PC-3 (cell line): ENCODE measurements at regions not wholly inside any gene's neighbourhood (a gene's known extent, or its start where the extent isn't known, plus 50 kb on each side); places are given as distances from the start of the nearest gene placed in this dataset.

ENCODE experiments used
- ATAC-seq: fragments of 200-7000 bp; cut with Tn5 transposase; 2 replicates; pipeline ENCODE4 v1.9.1; 2020; ENCODE audit warnings: mild to moderate bottlenecking, moderate library complexity
- BruUV-seq: library from RNA; stranded (reverse); fragments of 400-500 nt; replicated peaks from 2 replicates; lab custom pipeline; 2021; lab: Mats Ljungman, UMichigan
- CTCF ChIA-PET: fragments of 300-600 bp; sonication (Branson Sonifier 250); formaldehyde crosslinking; loops from one replicate; lab custom pipeline; 2022; ENCODE audit warnings: antibody characterized with exemption; lab: Charles Lee
- POLR2A ChIA-PET: fragments of 300-600 bp; sonication (Branson Sonifier 250); formaldehyde crosslinking; loops from one replicate; lab custom pipeline; 2022; ENCODE audit warnings: antibody characterized with exemption; ENCODE audit not compliant: unreplicated experiment; lab: Charles Lee
- DNase-seq: peaks from one replicate; pipeline ENCODE4 v3.0.0-alpha.2; 2015
- H2AFZ ChIP-seq: fragments of 300-600 bp; sonication (generic); 2 replicates; pipeline ENCODE4 v1.6.0; 2016; ENCODE audit warnings: antibody characterized with exemption, low read length
- H3F3A ChIP-seq: fragments of 300-600 bp; sonication (generic); one replicate; pipeline ENCODE4 v1.6.0; 2017; ENCODE audit warnings: antibody characterized with exemption, low read length, control low read depth, mild to moderate bottlenecking; ENCODE audit not compliant: unreplicated experiment
- H3K27ac ChIP-seq: fragments of 300-600 bp; sonication (generic); 2 replicates; pipeline ENCODE4 v1.5.1; 2016; ENCODE audit warnings: mild to moderate bottlenecking, low read length
- H3K27me3 ChIP-seq: fragments of 300-600 bp; sonication (generic); 2 replicates; pipeline ENCODE4 v1.6.1; 2016; ENCODE audit warnings: low read length, mixed read lengths
- H3K36me3 ChIP-seq: fragments of 300-600 bp; sonication (generic); 2 replicates; pipeline ENCODE4 v1.6.1; 2016; ENCODE audit warnings: low read depth, mixed run types, low read length, mixed read lengths
- H3K4me1 ChIP-seq: fragments of 300-600 bp; sonication (generic); 2 replicates; pipeline ENCODE4 v1.5.1; 2016; ENCODE audit warnings: low read length; ENCODE audit not compliant: insufficient read depth
- H3K4me2 ChIP-seq: fragments of 300-600 bp; sonication (generic); 2 replicates; pipeline ENCODE4 v1.6.0; 2016; ENCODE audit warnings: low read length
- H3K4me3 ChIP-seq: fragments of 300-600 bp; sonication (generic); 2 replicates; pipeline ENCODE4 v1.5.1; 2016; ENCODE audit warnings: mild to moderate bottlenecking, low read length, mixed read lengths
- H3K79me2 ChIP-seq: fragments of 300-600 bp; sonication (generic); 2 replicates; pipeline ENCODE4 v1.6.1; 2017; ENCODE audit warnings: low read length, mixed read lengths
- H3K9ac ChIP-seq: fragments of 300-600 bp; sonication (generic); 2 replicates; pipeline ENCODE4 v1.6.0; 2016; ENCODE audit warnings: mild to moderate bottlenecking, low read length
- H3K9me2 ChIP-seq: fragments of 300-600 bp; sonication (generic); replicated peaks from 2 replicates; pipeline ENCODE4 v1.6.1; 2016; ENCODE audit warnings: mixed run types, low read length, mixed read lengths
- H3K9me3 ChIP-seq: fragments of 300-600 bp; sonication (generic); 2 replicates; pipeline ENCODE4 v1.6.1; 2016; ENCODE audit warnings: low read length, mixed read lengths
- H4K20me1 ChIP-seq: fragments of 300-600 bp; sonication (generic); 2 replicates; pipeline ENCODE4 v1.6.1; 2016; ENCODE audit warnings: low read length, mixed read lengths
- CTCF ChIP-seq: fragments of 300-600 bp; sonication (generic); conservative IDR thresholded peaks from 2 replicates; pipeline ENCODE4 v1.5.1; 2017; ENCODE audit warnings: antibody characterized with exemption, low read depth, mild to moderate bottlenecking, low read length
- EZH2 ChIP-seq: fragments of 300-600 bp; sonication (generic); IDR thresholded peaks from one replicate; pipeline ENCODE4 v1.6.1; 2017; ENCODE audit warnings: antibody characterized with exemption, mild to moderate bottlenecking, low read length; ENCODE audit not compliant: unreplicated experiment
- EZH2phosphoT487 ChIP-seq: fragments of 300-600 bp; sonication (generic); IDR thresholded peaks from 2 replicates; pipeline ENCODE4 v1.6.1; 2018; ENCODE audit warnings: mild to moderate bottlenecking, antibody characterized with exemption, low read length, borderline replicate concordance
- intact Hi-C: fragments of 100-400 bp; cut with micrococcal nuclease; formaldehyde crosslinking; loops from 2 replicates; pipeline ENCODE4 v1.9.0; 2023

- H3K4me2 ChIP-seq, result peak overlapping the region; percentile 87
- ATAC-seq, result no peak
- CTCF ChIA-PET, result interaction anchor here (1.4 kb wide), 1 partner anchor 83 kb away, joined by 4 read pairs; no protein-coding TSS in a partner anchor
These were observed 84.7 kb upstream of the PELI1 start for GRCh38 chr2:64228918-64229317.

GRCh38 chr2:64230540-64230939 is 86.3 kb upstream of the PELI1 start:
- DNase-seq (no peak), ATAC-seq (no peak)
- no TSS peak for BruUV-seq
- POLR2A ChIA-PET, result no interaction called here
- Histone ChIP-seq H3K27ac (no peak overlapping the region), H3K4me3 (no peak overlapping the region), H3K9me2 (no peaks in the 10 kb centered on the region), H2AFZ (no peak overlapping the region), H3K36me3 (no peaks in the 10 kb centered on the region), H4K20me1 (no peaks in the 10 kb centered on the region), H3F3A (no peaks in the 10 kb centered on the region), H3K9ac (no peak overlapping the region), H3K9me3 (no peaks in the 10 kb centered on the region), H3K79me2 (no peaks in the 10 kb centered on the region), H3K4me1 (no peaks in the 10 kb centered on the region), H3K4me2 (no peak overlapping the region), H3K27me3 (no peaks in the 10 kb centered on the region)
- CTCF ChIA-PET, result no interaction called here
- TF ChIP-seq EZH2 (no peak), CTCF (no peak), EZH2phosphoT487 (no peak)
- intact Hi-C loops, result no loop called here

More at GRCh38 chr2:64228918-64229317, 84.7 kb upstream of the PELI1 start:
- DNase-seq, result no peak
- H3K4me3 ChIP-seq, result peak overlapping the region; percentile 72
- no peak overlapping the region for H3K27ac ChIP-seq
- intact Hi-C loops, result loop anchor here (5.0 kb wide), 1 partner anchor 442 kb away; no protein-coding TSS in a partner anchor
- H3F3A ChIP-seq, result no peaks in the 10 kb centered on the region
- TF ChIP-seq CTCF, result no peak
- TF ChIP-seq EZH2phosphoT487, result no peak
- no peak for TF ChIP-seq EZH2
- H2AFZ ChIP-seq, result peak overlapping the region; percentile 91
- H3K9me3 ChIP-seq, result no peaks in the 10 kb centered on the region
- BruUV-seq, result no TSS peak
- no peaks in the 10 kb centered on the region for H3K36me3 ChIP-seq
- H4K20me1 ChIP-seq, result no peaks in the 10 kb centered on the region
- no peaks in the 10 kb centered on the region for H3K27me3 ChIP-seq
- no peaks in the 10 kb centered on the region for H3K4me1 ChIP-seq
- H3K9me2 ChIP-seq, result no peaks in the 10 kb centered on the region
- no peak overlapping the region for H3K9ac ChIP-seq
- no peaks in the 10 kb centered on the region for H3K79me2 ChIP-seq
- POLR2A ChIA-PET, result no interaction called here

DNA sequence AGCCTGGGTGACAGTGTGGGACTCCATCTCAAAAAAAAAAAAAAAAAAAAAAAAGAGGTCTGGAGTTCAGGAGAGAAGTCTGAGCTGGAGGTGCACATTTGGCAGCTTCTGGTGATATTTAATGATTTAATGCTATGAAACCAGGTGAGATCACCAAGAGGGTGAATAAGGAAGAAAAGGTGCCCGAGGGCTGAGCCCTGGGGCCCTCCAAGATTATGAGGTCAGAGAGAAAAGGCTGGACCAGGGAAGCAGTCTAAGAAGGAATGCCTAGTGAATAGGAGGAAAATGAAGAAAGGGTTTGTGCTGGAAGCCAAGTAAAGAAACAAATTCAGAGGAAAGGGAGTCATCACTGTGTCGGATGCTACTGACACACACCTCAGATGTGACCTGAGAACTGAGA is 88.0 kb upstream of the PELI1 start:
- ChIA-PET POLR2A (no interaction called here), CTCF (no interaction called here)

More for the DNA sequence above, 88.0 kb upstream of the PELI1 start:
- BruUV-seq, result no TSS peak
- Histone ChIP-seq H3K27ac (no peak overlapping the region), H3K4me3 (no peak overlapping the region), H3K79me2 (no peaks in the 10 kb centered on the region), H3K4me2 (no peak overlapping the region), H3K9ac (no peak overlapping the region), H4K20me1 (no peaks in the 10 kb centered on the region), H3K36me3 (no peaks in the 10 kb centered on the region), H2AFZ (no peak overlapping the region), H3K9me3 (no peaks in the 10 kb centered on the region), H3F3A (no peaks in the 10 kb centered on the region), H3K27me3 (no peaks in the 10 kb centered on the region), H3K4me1 (no peaks in the 10 kb centered on the region), H3K9me2 (no peaks in the 10 kb centered on the region)
- intact Hi-C loops, result no loop called here
- TF ChIP-seq EZH2phosphoT487 (no peak), EZH2 (no peak), CTCF (no peak)
- ATAC-seq (no peak), DNase-seq (no peak)
